Transverse colon (tissue), 4 donors: ENCODE measurements at regions not wholly inside any gene's neighbourhood (a gene's known extent, or its start where the extent isn't known, plus 50 kb on each side); places are given as distances from the start of the nearest gene placed in this dataset.

ENCODE experiments used
- CTCF ChIP-seq, 5 experiments: fragments of 200-600 bp in 3 of 5; fragments of 450-650 bp in 2 of 5; sonication (generic) in 3 of 5; IDR thresholded peaks; 1 replicate in 2 of 5; 2 replicates in 3 of 5; pipeline ENCODE4 v1.5.1; 2016 to 2017; ENCODE audit warnings: antibody characterized with exemption in 5 of 5, inconsistent platforms in 3 of 5, mild to moderate bottlenecking in 2 of 5, moderate library complexity in 1 of 5
- EP300 ChIP-seq: sonication (generic); formaldehyde crosslinking; IDR thresholded peaks from one replicate; pipeline ENCODE4 v1.6.1; 2017; ENCODE audit warnings: antibody characterized with exemption, low read depth
- POLR2AphosphoS5 ChIP-seq, 3 donors: sonication (generic); formaldehyde crosslinking; IDR thresholded peaks; one replicate each; pipeline ENCODE4 v1.6.1; 2016; ENCODE audit warnings: antibody characterized with exemption in 3 of 3

GRCh38 chr15:21269121-21269520 is 171.2 kb downstream of the POTEB3 start:
- TF ChIP-seq POLR2AphosphoS5 (IDR thresholded peaks at IDR 0.05) (no peak), EP300 (no peak), CTCF (IDR thresholded peaks at IDR 0.05) (no peak)
